Activated CD4-positive, alpha-beta T cell treated with anti-CD3 and anti-CD28 coated beads for 24 hours (primary cell): ENCODE measurements at regions not wholly inside any gene's neighbourhood (a gene's known extent, or its start where the extent isn't known, plus 50 kb on each side); places are given as distances from the start of the nearest gene placed in this dataset.

Source experiments
- DNase-seq, 2 donors: peaks; one replicate each; pipeline ENCODE4 v3.0.0-alpha.2; 2020; ENCODE audit warnings: low read depth in 2 of 2

- DNase-seq: no peak
Measured at GRCh38 chr5:117803533-117803932, 1184.8 kb downstream of the DTWD2 start.

GRCh38 chr5:117801583-117801982 lies 1186.8 kb downstream of the DTWD2 start:
- DNase-seq: no peak

- DNase-seq: no peak
Measured at GRCh38 chr5:117800261-117800660, 1188.1 kb downstream of the DTWD2 start.

- DNase-seq: no peak
Measured at GRCh38 chr5:117794847-117795246, 1193.5 kb downstream of the DTWD2 start.

GRCh38 chr5:117793963-117794362 lies 1194.4 kb downstream of the DTWD2 start:
- no peak for DNase-seq

GRCh38 chr5:117792476-117792875 lies 1195.9 kb downstream of the DTWD2 start:
- DNase-seq: no peak

GRCh38 chr5:117788596-117788995 lies 1199.8 kb downstream of the DTWD2 start:
- DNase-seq: no peak

GRCh38 chr5:117779171-117779570 lies 1204.5 kb upstream of the SEMA6A start:
- no peak for DNase-seq

- DNase-seq: no peak
Measured at GRCh38 chr5:117776977-117777376, 1202.4 kb upstream of the SEMA6A start.

- no peak for DNase-seq
Measured at GRCh38 chr5:117769877-117770276, 1195.3 kb upstream of the SEMA6A start.

- DNase-seq: no peak
Measured at GRCh38 chr5:117763271-117763670, 1188.6 kb upstream of the SEMA6A start.

- no peak for DNase-seq
Measured at GRCh38 chr5:117761186-117761585, 1186.6 kb upstream of the SEMA6A start.

- no peak for DNase-seq
Measured at GRCh38 chr5:117759849-117760499, 1185.4 kb upstream of the SEMA6A start.

GRCh38 chr5:117752403-117752802 lies 1177.8 kb upstream of the SEMA6A start:
- DNase-seq: no peak

- no peak for DNase-seq
Measured at GRCh38 chr5:117748336-117748735, 1173.7 kb upstream of the SEMA6A start.

GRCh38 chr5:117743337-117743736 lies 1168.7 kb upstream of the SEMA6A start:
- DNase-seq: no peak

GRCh38 chr5:117741655-117742206 lies 1167.1 kb upstream of the SEMA6A start:
- DNase-seq: no peak

- no peak for DNase-seq
Measured at GRCh38 chr5:117740268-117740667, 1165.6 kb upstream of the SEMA6A start.

GRCh38 chr5:117738571-117738970 lies 1163.9 kb upstream of the SEMA6A start:
- DNase-seq: no peak

GRCh38 chr5:117736698-117737097 lies 1162.1 kb upstream of the SEMA6A start:
- DNase-seq: no peak

- no peak for DNase-seq
Measured at GRCh38 chr5:117734056-117734455, 1159.4 kb upstream of the SEMA6A start.

- no peak for DNase-seq
Measured at GRCh38 chr5:117733051-117733450, 1158.4 kb upstream of the SEMA6A start.

- DNase-seq: no peak
Measured at GRCh38 chr5:117732264-117732663, 1157.6 kb upstream of the SEMA6A start.

- no peak for DNase-seq
Measured at GRCh38 chr5:117731446-117731845, 1156.8 kb upstream of the SEMA6A start.
